ENCODE measurements at regions not wholly inside any gene's neighbourhood (a gene's known extent, or its start where the extent isn't known, plus 50 kb on each side); places are given as distances from the start of the nearest gene placed in this dataset.

- no peaks in the 10 kb centered on the region for H3K9me3 ChIP-seq (ENCODE audit: insufficient read depth, low read length)
- no peaks in the 10 kb centered on the region for H3K79me2 ChIP-seq (ENCODE audit: insufficient read depth, low read length)
- H3K9ac ChIP-seq (ENCODE audit: low read length), result no peak overlapping the region
- no peak overlapping the region for H3K4me2 ChIP-seq (ENCODE audit: low read depth, low read length, poor library complexity, severe bottlenecking)
- no peaks in the 10 kb centered on the region for H3K36me3 ChIP-seq (ENCODE audit: low read length)
- TF ChIP-seq EZH2phosphoT487 (conservative IDR thresholded peaks at IDR 0.05; ENCODE audit: low read length), result no peak
- TF ChIP-seq CTCF (IDR thresholded peaks at IDR 0.05; ENCODE audit: insufficient read depth, low read length, poor library complexity, severe bottlenecking), result no peak
- H2AFZ ChIP-seq (ENCODE audit: low read depth, low read length, severe bottlenecking), result no peak overlapping the region
- no peaks in the 10 kb centered on the region for H3K9me2 ChIP-seq (replicated peaks; ENCODE audit: insufficient read depth, low read length)
- H4K20me1 ChIP-seq (ENCODE audit: low read depth, low read length), result no peaks in the 10 kb centered on the region
- H3K27ac ChIP-seq (ENCODE audit: low read depth, low read length), result no peak overlapping the region
- H3F3A ChIP-seq (ENCODE audit: insufficient read depth), result no peaks in the 10 kb centered on the region
- no peak overlapping the region for H3K4me3 ChIP-seq (ENCODE audit: insufficient read depth, low read length, poor library complexity, severe bottlenecking)
- no peaks in the 10 kb centered on the region for H3K27me3 ChIP-seq (ENCODE audit: low read length)
These were observed 140.0 kb downstream of the XPNPEP1 start for GRCh38 chr10:109783286-109783685.

- TF ChIP-seq CTCF (IDR thresholded peaks at IDR 0.05; ENCODE audit: insufficient read depth, low read length, poor library complexity, severe bottlenecking) (no peak), EZH2phosphoT487 (conservative IDR thresholded peaks at IDR 0.05; ENCODE audit: low read length) (no peak)
These were observed 142.3 kb downstream of the XPNPEP1 start for GRCh38 chr10:109780997-109781396.

GRCh38 chr10:109778993-109779392, 144.3 kb downstream of the XPNPEP1 start:
- Histone ChIP-seq H2AFZ (ENCODE audit: low read depth, low read length, severe bottlenecking) (no peak overlapping the region), H3K4me2 (ENCODE audit: low read depth, low read length, poor library complexity, severe bottlenecking) (no peak overlapping the region)
- no peak for TF ChIP-seq CTCF (IDR thresholded peaks at IDR 0.05; ENCODE audit: insufficient read depth, low read length, poor library complexity, severe bottlenecking)
- no peak for TF ChIP-seq EZH2phosphoT487 (conservative IDR thresholded peaks at IDR 0.05; ENCODE audit: low read length)

More at GRCh38 chr10:109780997-109781396, 142.3 kb downstream of the XPNPEP1 start:
- Histone ChIP-seq H3F3A (ENCODE audit: insufficient read depth) (no peaks in the 10 kb centered on the region), H4K20me1 (ENCODE audit: low read depth, low read length) (no peaks in the 10 kb centered on the region), H3K9me3 (ENCODE audit: insufficient read depth, low read length) (no peaks in the 10 kb centered on the region), H3K27me3 (ENCODE audit: low read length) (no peaks in the 10 kb centered on the region), H3K27ac (ENCODE audit: low read depth, low read length) (no peak overlapping the region), H3K9me2 (replicated peaks; ENCODE audit: insufficient read depth, low read length) (no peaks in the 10 kb centered on the region), H3K4me2 (ENCODE audit: low read depth, low read length, poor library complexity, severe bottlenecking) (no peak overlapping the region), H3K9ac (ENCODE audit: low read length) (no peak overlapping the region), H3K79me2 (ENCODE audit: insufficient read depth, low read length) (no peaks in the 10 kb centered on the region), H3K36me3 (ENCODE audit: low read length) (no peaks in the 10 kb centered on the region), H3K4me3 (ENCODE audit: insufficient read depth, low read length, poor library complexity, severe bottlenecking) (no peak overlapping the region), H2AFZ (ENCODE audit: low read depth, low read length, severe bottlenecking) (no peak overlapping the region)

GRCh38 chr10:109774121-109774440, 149.2 kb downstream of the XPNPEP1 start:
- Histone ChIP-seq H3K27me3 (ENCODE audit: low read length) (no peaks in the 10 kb centered on the region), H3K9ac (ENCODE audit: low read length) (no peak overlapping the region), H2AFZ (ENCODE audit: low read depth, low read length, severe bottlenecking) (no peak overlapping the region), H3K79me2 (ENCODE audit: insufficient read depth, low read length) (no peaks in the 10 kb centered on the region), H3K4me3 (ENCODE audit: insufficient read depth, low read length, poor library complexity, severe bottlenecking) (no peak overlapping the region), H3K4me2 (ENCODE audit: low read depth, low read length, poor library complexity, severe bottlenecking) (no peak overlapping the region), H3K27ac (ENCODE audit: low read depth, low read length) (no peak overlapping the region), H4K20me1 (ENCODE audit: low read depth, low read length) (no peaks in the 10 kb centered on the region), H3K36me3 (ENCODE audit: low read length) (no peaks in the 10 kb centered on the region), H3K9me2 (replicated peaks; ENCODE audit: insufficient read depth, low read length) (no peaks in the 10 kb centered on the region), H3K9me3 (ENCODE audit: insufficient read depth, low read length) (no peaks in the 10 kb centered on the region), H3F3A (ENCODE audit: insufficient read depth) (no peaks in the 10 kb centered on the region)
- TF ChIP-seq EZH2phosphoT487 (conservative IDR thresholded peaks at IDR 0.05; ENCODE audit: low read length), result no peak
- no peak for TF ChIP-seq CTCF (IDR thresholded peaks at IDR 0.05; ENCODE audit: insufficient read depth, low read length, poor library complexity, severe bottlenecking)

More at GRCh38 chr10:109778993-109779392, 144.3 kb downstream of the XPNPEP1 start:
- no peaks in the 10 kb centered on the region for H3K36me3 ChIP-seq (ENCODE audit: low read length)
- no peaks in the 10 kb centered on the region for H3K27me3 ChIP-seq (ENCODE audit: low read length)
- no peak overlapping the region for H3K9ac ChIP-seq (ENCODE audit: low read length)
- no peaks in the 10 kb centered on the region for H4K20me1 ChIP-seq (ENCODE audit: low read depth, low read length)
- no peaks in the 10 kb centered on the region for H3K9me3 ChIP-seq (ENCODE audit: insufficient read depth, low read length)
- H3F3A ChIP-seq (ENCODE audit: insufficient read depth), result no peaks in the 10 kb centered on the region
- H3K27ac ChIP-seq (ENCODE audit: low read depth, low read length), result no peak overlapping the region
- no peak overlapping the region for H3K4me3 ChIP-seq (ENCODE audit: insufficient read depth, low read length, poor library complexity, severe bottlenecking)
- H3K9me2 ChIP-seq (replicated peaks; ENCODE audit: insufficient read depth, low read length), result no peaks in the 10 kb centered on the region
- H3K79me2 ChIP-seq (ENCODE audit: insufficient read depth, low read length), result no peaks in the 10 kb centered on the region
